HG02798 (cell line): ENCODE measurements at regions not wholly inside any gene's neighbourhood (a gene's known extent, or its start where the extent isn't known, plus 50 kb on each side); places are given as distances from the start of the nearest gene placed in this dataset.
"Not testable (repeated sequence)": the region's sequence is repeated elsewhere in the genome, so short reads cannot be mapped to it uniquely, and the experiment has no call there.

Experiments
- ATAC-seq: cut with Tn5 transposase; IDR thresholded peaks from one replicate; pipeline ENCODE4 v1.9.1; 2021; ENCODE audit warnings: mild to moderate bottlenecking; ENCODE audit not compliant: unreplicated experiment, poor library complexity

GRCh38 chr2:138356178-138356577 lies 145.4 kb upstream of the SPOPL start:
- no peak for ATAC-seq

DNA sequence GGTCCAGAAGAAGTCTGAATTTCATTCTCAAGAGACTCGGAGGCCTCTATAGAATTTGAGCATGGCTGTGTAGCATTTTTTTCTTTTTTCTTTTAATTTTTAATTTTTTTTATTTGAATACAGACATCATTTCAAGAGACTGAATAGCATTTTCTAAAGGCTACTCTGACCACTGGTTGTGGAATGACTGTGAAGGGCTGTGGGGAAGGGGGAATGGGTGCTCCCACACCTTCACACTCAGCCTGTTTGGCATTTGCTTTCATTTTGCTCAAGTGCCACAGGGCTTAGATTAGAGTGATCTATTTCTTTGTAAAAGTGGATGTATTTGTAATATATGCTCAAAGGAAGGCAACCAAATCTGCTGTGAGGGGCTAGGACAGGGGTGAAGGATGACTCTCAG lies 142.0 kb upstream of the SPOPL start:
- ATAC-seq: peak; percentile 75

DNA sequence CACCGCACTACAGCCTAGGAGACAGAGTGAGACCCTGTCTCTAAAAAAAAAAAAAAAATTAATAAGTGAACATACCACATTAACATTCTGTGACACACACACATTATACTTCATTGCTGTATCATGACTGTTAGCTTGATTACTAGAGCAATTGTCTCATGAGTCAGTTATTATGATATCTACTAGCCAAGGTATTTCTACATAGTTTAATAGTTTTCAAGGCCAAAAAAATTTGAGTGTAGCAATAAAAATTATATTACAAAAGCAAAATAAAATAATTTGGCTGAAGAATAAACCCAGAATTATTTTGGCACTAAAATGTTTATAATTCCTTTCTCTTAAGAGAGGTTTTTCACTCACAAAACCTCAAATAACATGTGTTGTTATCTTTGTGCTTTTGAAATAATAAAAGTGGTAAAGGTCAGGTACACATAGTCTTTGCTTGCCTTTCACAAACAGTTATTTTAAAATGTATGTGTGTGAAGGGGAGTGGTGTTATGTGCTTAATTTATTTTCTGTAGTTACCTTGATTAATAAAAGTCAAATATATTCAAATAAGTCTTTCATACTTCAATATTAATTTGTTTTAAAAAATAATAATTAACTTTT lies 136.9 kb upstream of the SPOPL start:
- no peak for ATAC-seq

GRCh38 chr2:138365581-138365980 lies 136.0 kb upstream of the SPOPL start:
- ATAC-seq: no peak

DNA sequence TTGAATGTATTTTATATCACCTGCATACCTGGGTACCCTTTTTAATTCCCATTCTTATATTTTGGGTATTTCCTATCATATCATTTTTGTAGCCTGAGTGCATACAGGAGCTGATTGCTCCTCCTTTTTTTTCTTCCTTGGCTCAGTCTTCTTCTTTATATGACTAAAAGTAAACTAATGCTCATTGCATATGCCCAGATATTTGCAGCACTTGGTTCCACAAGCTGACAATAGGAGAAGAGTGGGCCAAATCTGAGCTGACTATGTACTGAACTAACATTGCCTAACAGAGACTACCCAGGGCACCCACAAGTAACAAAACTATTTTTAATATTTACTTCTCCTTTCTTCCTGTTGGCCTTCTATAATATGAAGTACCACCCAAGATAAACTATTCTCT lies 131.7 kb upstream of the SPOPL start:
- ATAC-seq: no peak

DNA sequence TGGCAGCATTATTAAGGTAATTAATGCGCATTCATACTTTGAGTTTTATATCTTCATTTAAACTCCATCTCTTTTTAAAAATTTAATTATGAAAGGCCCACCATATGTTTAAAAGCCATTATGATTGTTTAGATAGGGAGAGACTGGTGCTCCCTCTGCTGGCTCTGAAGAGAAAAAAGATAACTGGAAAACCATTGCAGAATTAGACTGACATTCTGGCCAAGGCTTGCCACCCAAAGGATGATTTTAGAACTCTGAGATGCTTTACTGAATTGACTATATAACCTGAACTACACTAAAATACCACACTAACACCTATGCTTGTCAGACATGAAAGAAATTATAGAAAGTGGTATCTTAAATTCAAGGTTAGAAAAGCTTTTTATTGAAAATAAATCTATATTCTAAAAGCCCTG lies 127.6 kb upstream of the SPOPL start:
- ATAC-seq: no peak

DNA sequence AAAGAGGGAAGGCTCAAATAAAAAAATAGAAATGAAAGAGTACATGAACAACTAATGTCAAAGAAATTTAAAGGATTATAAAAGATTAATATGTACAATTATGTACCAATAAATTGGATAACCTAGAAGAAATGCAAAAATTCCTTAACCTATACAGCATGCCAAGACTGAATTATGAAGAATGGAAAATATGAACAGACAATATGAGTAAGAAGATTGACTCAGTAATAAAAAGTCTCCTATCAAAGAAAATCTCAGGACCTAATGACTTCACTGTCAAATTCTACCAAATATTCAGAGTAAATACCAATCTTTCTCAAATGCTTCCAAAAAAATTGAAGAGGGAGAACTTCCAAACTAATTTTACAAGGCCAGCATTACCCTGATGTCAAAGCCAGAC lies 120.2 kb upstream of the SPOPL start:
- no peak for ATAC-seq

- no peak for ATAC-seq
Measured at GRCh38 chr2:138382672-138383071, 118.9 kb upstream of the SPOPL start.

DNA sequence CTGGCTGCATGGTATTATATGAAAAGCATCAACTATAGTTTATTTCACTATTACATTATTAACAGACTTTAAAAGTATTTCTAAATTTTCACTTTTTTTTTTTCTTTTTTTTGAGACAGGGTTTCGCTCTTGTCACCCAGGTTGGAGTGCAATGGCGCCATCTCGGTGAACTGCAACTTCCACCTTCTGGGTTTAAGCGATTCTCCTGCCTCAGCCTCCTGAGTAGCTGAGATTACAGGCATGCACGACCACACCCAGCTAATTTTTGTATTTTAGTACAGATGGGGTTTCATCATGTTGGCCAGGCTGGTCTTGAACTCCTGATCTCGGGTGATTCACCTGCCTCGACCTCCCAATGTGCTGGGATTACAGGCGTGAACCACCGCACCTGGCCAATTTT lies 115.4 kb upstream of the SPOPL start:
- not testable (repeated sequence) for ATAC-seq

DNA sequence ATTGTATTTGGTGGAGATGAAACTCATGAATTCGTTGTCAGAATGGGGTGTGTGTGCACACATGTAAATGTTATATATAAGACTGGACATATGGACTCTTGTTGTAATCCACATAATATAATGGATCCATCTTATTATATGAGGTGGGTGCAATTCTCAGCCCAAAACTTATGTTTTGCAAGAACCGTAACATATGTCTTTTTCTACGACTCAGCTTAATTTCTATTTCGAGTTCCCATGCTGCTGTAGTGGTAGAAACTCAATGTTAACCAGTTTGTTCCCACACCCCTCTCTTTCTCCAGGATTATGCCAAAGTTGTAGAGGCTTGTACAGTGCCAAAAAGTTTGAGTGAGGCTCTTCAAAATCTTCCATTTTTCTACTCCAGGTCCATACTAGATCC lies 112.5 kb upstream of the SPOPL start:
- no peak for ATAC-seq

- ATAC-seq: no peak
Measured at GRCh38 chr2:138390316-138390945, 111.1 kb upstream of the SPOPL start.

GRCh38 chr2:138391946-138392345 lies 109.6 kb upstream of the SPOPL start:
- no peak for ATAC-seq

DNA sequence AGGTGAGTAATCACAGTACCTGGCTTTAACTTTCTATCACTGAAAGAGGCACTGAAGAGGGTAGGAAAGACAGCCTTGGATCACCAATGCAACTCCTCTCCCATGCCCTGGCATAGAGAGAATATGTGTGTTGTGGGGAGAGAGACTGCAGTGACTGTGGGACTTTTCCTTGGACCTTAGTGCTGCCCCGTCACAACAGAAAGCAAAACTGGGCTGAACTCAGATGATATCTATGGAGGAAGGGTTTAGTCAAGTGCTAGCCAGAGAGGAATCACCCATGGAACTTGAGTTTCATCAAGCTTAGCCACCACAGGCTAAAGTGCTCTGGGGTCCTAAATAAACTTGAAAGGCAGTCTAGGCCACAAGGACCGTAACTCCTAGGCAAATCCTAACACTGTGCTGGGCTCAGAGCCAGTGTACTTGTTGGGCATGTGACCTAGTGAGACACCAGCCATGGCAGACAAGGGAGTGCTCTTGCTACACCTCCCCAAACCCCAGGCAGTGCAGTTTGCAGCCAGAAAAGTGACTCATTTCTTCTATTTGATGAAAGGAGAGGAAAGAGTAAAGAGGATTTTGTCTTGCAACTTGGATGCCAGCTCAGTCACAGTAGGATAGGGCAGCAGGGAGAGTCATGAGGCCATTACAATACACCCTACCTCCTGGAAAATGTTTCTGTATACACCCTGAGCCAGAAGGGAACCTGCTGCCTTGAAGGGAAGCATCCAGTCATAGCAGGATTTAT lies 105.8 kb upstream of the SPOPL start:
- no peak for ATAC-seq

GRCh38 chr2:138396843-138397242 lies 104.7 kb upstream of the SPOPL start:
- no peak for ATAC-seq

- ATAC-seq: no peak
Measured at GRCh38 chr2:138403431-138403927, 98.1 kb upstream of the SPOPL start.

GRCh38 chr2:138414014-138414413 lies 87.6 kb upstream of the SPOPL start:
- ATAC-seq: no peak

GRCh38 chr2:138415985-138416384 lies 85.6 kb upstream of the SPOPL start:
- no peak for ATAC-seq

- ATAC-seq: no peak
Measured at GRCh38 chr2:138418453-138418852, 83.1 kb upstream of the SPOPL start.

DNA sequence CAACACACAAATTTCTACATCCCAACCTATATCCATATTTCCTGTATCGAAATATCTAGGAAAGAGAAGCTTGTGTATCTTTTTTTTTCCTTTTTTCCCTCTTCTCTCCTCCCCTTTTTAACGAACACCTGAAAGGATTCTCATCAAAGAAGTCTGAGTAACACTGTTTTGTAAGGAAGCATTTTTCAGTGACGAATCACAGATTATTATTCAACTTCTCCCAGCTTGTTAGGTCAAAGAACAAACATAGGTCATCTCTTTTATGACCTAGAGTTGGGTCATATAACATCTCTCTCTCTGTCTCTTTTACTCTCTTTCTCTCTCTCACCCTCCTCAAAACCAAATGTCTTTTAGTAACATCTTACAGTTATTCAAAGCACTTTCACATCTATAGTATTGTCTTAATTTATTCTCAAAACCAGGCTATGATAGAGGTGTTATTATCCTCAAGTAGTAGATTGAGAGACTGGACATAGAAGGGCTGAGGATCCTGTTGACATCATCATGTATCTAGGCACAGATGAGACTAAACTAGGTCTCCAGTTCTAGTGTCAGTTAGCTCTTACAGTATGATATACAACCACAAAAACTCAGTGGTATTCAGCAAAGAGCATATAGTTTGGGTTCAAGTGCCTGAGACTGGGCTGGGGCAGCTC lies 80.1 kb upstream of the SPOPL start:
- no peak for ATAC-seq

DNA sequence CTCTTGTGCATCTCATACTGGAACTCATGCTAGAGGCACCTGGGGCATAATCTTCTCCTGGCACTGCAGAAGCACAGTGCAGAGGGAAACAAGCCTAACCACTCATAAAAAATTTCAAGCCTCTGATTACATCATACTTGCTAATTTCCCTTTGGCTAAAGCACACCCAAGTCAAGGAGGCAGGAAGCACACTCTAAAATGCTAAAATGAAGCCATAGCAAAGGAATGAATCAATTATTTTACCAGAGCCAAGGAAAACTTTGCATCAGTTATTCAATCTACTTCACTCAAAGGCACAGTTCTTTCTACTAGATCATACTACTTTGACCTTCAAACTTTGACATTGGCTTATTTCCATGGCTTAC lies 79.6 kb upstream of the SPOPL start:
- no peak for ATAC-seq

DNA sequence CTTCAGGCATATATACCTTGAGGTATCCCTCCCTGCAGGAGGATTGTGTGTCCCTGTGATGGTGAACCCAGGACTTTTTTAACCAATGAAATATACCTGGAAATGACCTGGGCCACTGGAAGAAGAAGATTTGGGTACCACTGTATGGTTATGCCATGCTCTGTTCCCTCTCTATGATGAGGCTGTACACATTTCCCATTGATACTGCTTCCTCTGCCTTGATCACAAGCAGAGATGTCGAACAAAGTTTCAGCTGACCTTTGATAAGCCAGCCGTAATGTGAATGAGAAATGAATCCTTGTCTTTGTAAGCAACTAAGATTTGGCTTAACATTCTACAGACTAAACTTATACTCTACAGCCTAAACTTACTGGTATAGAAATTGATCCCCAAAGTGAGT lies 78.4 kb upstream of the SPOPL start:
- ATAC-seq: no peak
